Fibroblast of pulmonary artery (primary cell): ENCODE measurements at regions not wholly inside any gene's neighbourhood (a gene's known extent, or its start where the extent isn't known, plus 50 kb on each side); places are given as distances from the start of the nearest gene placed in this dataset.

Experiments
- DNase-seq: peaks from one replicate; pipeline ENCODE4 v3.0.0-alpha.2; 2010; ENCODE audit warnings: low read depth
- H3K4me3 ChIP-seq: replicated peaks from 2 replicates; pipeline ENCODE4 v1.5.1; 2011; ENCODE audit warnings: low read depth, mild to moderate bottlenecking, control low read depth, low read length, moderate library complexity
- TF ChIP-seq, protein P1 (sequence below): IDR thresholded peaks from 2 replicates; pipeline ENCODE4 v1.5.1; 2011; ENCODE audit warnings: mild to moderate bottlenecking, control low read depth, low read length, inconsistent platforms; ENCODE audit errors: missing control alignments

DNA sequence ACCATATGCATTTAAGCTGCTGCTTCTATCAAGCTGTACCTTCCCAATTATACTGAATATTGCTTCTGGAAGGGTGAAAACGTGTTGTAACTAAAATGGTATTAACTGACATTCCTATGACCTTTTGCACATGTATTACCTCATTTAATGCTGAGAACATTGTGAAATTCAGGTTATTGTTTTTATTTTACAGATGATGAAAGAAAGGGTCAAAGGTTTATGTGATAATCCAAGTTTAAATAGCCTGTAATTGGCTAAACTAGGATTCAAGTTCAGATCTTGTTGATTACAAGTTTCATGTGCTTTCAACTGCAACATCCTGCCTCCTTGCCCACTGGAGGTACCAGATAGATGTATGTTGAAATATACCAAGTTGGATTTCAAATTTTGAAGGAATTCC lies 433.3 kb upstream of the PRICKLE1 start:
- TF ChIP-seq, protein P1, sequence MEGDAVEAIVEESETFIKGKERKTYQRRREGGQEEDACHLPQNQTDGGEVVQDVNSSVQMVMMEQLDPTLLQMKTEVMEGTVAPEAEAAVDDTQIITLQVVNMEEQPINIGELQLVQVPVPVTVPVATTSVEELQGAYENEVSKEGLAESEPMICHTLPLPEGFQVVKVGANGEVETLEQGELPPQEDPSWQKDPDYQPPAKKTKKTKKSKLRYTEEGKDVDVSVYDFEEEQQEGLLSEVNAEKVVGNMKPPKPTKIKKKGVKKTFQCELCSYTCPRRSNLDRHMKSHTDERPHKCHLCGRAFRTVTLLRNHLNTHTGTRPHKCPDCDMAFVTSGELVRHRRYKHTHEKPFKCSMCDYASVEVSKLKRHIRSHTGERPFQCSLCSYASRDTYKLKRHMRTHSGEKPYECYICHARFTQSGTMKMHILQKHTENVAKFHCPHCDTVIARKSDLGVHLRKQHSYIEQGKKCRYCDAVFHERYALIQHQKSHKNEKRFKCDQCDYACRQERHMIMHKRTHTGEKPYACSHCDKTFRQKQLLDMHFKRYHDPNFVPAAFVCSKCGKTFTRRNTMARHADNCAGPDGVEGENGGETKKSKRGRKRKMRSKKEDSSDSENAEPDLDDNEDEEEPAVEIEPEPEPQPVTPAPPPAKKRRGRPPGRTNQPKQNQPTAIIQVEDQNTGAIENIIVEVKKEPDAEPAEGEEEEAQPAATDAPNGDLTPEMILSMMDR: no peak
- no peak overlapping the region for H3K4me3 ChIP-seq
- peak; percentile 1 for DNase-seq

DNA sequence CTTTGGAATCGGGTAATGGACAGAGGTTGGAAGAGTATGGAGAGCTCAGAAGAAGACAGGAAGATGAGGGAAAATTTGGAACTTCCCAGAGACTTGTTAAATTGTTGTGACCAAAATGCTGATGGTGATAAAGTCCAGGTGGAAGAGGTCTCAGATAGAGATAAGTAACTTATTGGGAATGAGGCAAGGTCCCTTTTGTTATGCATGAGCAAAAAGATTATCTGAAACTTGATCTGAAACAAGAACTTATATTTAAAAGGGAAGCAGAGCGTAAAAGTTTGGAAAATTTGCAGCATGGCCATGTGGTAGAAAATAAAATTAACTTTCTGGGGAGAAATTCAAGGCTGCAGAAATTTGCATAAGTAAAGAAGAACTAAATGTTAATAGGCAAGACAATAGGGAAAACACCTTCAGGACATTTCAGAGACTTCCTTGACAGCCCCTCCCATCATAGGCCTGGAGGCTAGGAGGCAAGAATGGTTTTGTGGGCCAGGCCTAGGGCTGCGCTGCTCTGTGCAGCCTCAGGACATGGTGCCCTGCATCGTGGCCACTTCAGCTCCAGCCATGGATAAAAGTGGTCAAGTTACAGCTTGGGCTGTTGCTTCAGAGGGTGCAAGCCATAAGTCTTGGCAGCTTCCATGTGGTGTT lies 425.7 kb upstream of the PRICKLE1 start:
- TF ChIP-seq, protein P1: no peak
- H3K4me3 ChIP-seq: no peak overlapping the region
- DNase-seq: no peak

DNA sequence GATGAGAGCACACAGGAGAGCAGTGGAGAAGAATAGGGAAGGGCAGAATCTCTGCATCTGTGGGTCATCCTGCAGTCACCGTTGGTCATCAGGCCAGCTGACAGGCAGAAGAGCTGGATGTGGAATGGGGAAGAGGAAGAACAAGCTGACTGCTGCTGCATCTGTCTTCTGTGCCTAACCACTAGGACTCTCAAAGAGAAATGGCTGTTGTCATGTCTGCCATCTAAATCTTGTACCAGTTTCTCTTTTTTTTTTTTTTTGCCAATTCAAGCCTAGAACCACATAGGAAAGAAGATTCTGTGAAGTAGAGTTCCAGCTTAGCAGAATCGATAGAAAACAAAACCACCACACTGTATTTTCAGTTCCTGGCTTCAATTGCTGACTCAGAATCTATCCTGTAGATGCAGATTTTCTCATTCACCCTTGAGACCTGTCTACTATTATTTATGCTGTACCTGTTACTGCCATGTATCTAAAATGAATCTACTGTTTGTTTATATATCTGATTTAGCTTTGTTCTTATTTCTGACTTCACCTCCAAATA lies 421.9 kb upstream of the PRICKLE1 start:
- H3K4me3 ChIP-seq: no peak overlapping the region
- no peak for DNase-seq
- TF ChIP-seq, protein P1: no peak

DNA sequence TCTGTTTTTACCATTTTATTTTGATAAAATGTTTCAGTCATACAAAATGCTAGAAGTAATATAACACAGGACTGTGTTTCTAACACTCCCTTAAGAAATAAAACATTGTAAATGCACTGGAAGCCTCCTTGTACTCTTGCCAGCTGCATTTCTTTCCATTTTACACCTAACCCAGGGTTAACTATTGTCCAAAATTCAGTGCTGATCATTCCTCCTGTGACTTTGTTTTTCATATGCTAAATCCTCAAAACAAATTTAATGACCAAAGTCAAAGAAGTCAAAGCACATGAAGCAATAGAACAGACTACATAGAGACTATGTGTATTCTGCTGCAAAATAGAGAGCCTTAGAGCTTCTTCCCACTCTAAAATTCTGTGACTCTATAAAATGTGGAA lies 420.3 kb upstream of the PRICKLE1 start:
- DNase-seq: no peak
- H3K4me3 ChIP-seq: no peak overlapping the region
- TF ChIP-seq, protein P1: no peak

DNA sequence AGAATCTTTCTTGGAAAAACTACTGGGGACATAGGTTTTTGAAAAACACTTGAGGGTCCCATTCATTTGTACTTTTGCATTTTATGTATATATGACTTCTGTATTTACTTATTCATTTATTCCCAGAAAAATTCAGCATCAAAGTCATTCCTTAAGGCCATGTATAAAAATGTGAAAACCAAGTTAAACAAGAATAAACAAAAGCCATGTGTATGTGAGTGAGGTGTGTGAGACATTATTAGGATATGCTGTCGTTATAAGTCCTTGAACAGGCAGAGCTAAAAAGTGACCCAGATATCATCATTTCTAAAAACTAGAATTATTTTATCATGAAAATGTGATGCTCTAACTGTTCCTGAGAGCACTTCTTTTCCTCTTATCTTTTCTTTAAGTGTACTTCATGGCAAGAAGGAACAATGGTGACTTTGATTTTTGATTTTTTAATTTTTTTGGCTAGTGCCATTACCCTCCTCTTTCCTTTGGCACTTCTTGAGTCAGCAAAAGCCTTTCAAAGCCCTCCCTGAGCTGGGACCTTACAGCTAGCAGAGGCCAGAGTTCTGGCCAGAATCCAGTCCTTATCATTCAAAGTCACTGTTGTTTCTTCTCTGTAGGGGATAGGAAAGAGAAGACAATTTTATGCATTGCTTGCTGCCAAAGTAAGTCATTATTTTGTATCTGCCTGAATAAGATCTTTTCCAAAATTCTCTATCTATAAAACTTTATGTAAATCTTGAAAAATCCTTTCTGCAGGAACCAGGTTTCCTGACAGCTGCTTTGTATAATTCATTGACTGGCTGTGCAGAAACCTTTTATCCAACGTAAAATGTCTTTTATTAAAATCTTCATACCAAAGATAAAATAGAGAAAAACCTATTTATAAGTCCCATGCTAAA lies 419.7 kb upstream of the PRICKLE1 start:
- no peak overlapping the region for H3K4me3 ChIP-seq
- TF ChIP-seq, protein P1: no peak
- DNase-seq: peak; percentile 11

DNA sequence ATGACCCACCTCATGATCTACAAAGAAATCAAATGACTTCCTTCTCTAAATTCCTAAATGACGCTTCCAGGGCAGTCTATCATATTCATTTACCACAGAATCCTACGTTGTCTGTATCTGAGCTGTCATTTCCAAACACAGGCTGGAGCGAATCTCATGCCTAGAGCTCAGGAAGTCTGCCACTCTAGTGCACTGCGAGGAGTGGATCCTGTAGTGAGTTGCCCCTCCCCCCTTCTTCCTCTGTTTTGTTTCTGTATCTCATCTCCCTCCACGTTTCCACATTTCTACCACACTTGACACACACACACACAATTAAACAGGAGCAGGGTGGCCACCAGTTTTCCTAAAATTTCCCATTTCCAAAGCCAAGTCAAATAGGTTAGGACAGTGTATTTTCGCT lies 415.4 kb upstream of the PRICKLE1 start:
- no peak overlapping the region for H3K4me3 ChIP-seq
- DNase-seq: no peak
- TF ChIP-seq, protein P1: no peak
